SK-N-SH (cell line): ENCODE measurements at regions not wholly inside any gene's neighbourhood (a gene's known extent, or its start where the extent isn't known, plus 50 kb on each side); places are given as distances from the start of the nearest gene placed in this dataset.

Experiments
- CTCF ChIA-PET: fragments of 300-600, 350-600 bp; formaldehyde crosslinking; extraction: SDS; loops from one replicate; lab custom pipeline; 2021; lab: Yijun Ruan, JAX
- POLR2A ChIA-PET: fragments of 350-600 bp; sonication (Branson Sonifier 250); formaldehyde crosslinking; extraction: SDS; loops from one replicate; lab custom pipeline; 2020; ENCODE audit warnings: antibody characterized with exemption, inconsistent platforms; lab: Yijun Ruan, JAX
- DNase-seq: peaks from one replicate; pipeline ENCODE4 v3.0.0; 2012
- H2AFZ ChIP-seq: fragments of 200-600 bp; sonication (generic); 2 replicates; pipeline ENCODE4 v1.8.1; 2016; ENCODE audit warnings: antibody characterized with exemption, mild to moderate bottlenecking, low read depth
- H3F3A ChIP-seq: fragments of 200-600 bp; sonication (generic); replicated peaks from 2 replicates; pipeline ENCODE3; 2016; ENCODE audit warnings: antibody characterized with exemption, mild to moderate bottlenecking; ENCODE audit not compliant: insufficient read depth
- H3K27ac ChIP-seq, 2 experiments: fragments of 200-500 bp in 1 of 2; fragments of 200-600 bp in 1 of 2; sonication (Bioruptor generic) in 1 of 2; sonication (generic), shearing (Covaris generic) in 1 of 2; 2 replicates each; pipeline versions ENCODE4 v1.5.1 to v1.6.1; 2014 to 2016; ENCODE audit warnings: low read depth in 2 of 2, inconsistent platforms in 1 of 2, low read length in 1 of 2, mild to moderate bottlenecking in 1 of 2, mixed read lengths in 1 of 2
- H3K27me3 ChIP-seq: fragments of 200-600 bp; sonication (generic), shearing (Covaris generic); 2 replicates; pipeline ENCODE4 v1.6.1; 2016; ENCODE audit warnings: mixed run types; ENCODE audit not compliant: insufficient read depth
- H3K36me3 ChIP-seq, 2 experiments: fragments of 200-500 bp in 1 of 2; fragments of 200-600 bp in 1 of 2; sonication (Bioruptor generic) in 1 of 2; sonication (generic) in 1 of 2; replicated peaks in 1 of 2; 2 replicates each; pipeline versions ENCODE3 to v1.5.1; 2014 to 2016; ENCODE audit warnings: low read length in 1 of 2, mild to moderate bottlenecking in 1 of 2; ENCODE audit not compliant: insufficient read depth in 2 of 2, control insufficient read depth in 1 of 2
- H3K4me1 ChIP-seq, 2 experiments: fragments of 200-500 bp in 1 of 2; fragments of 200-600 bp in 1 of 2; sonication (Bioruptor generic) in 1 of 2; sonication (generic), shearing (Covaris generic) in 1 of 2; 2 replicates each; pipeline versions ENCODE4 v1.5.1 to v1.6.1; 2014 to 2016; ENCODE audit warnings: low read depth in 1 of 2, low read length in 1 of 2, mixed run types in 1 of 2; ENCODE audit not compliant: insufficient read depth in 2 of 2, control insufficient read depth in 1 of 2
- H3K4me2 ChIP-seq: fragments of 200-600 bp; sonication (generic), shearing (Covaris generic); 2 replicates; pipeline ENCODE4 v1.6.1; 2017; ENCODE audit warnings: mixed run types
- H3K4me3 ChIP-seq, 2 experiments: fragments of 200-500 bp in 1 of 2; fragments of 200-600 bp in 1 of 2; sonication (Bioruptor generic) in 1 of 2; sonication (generic), shearing (Covaris generic) in 1 of 2; 2 replicates each; pipeline versions ENCODE4 v1.5.1 to v1.8.1; 2014 to 2016; ENCODE audit warnings: low read depth in 2 of 2, inconsistent platforms in 1 of 2, low read length in 1 of 2, mild to moderate bottlenecking in 1 of 2, mixed read lengths in 1 of 2, moderate library complexity in 1 of 2
- H3K79me2 ChIP-seq: fragments of 200-600 bp; sonication (generic); 2 replicates; pipeline ENCODE4 v1.8.1; 2017; ENCODE audit warnings: mild to moderate bottlenecking; ENCODE audit not compliant: insufficient read depth
- H3K9ac ChIP-seq: fragments of 200-600 bp; sonication (generic); 2 replicates; pipeline ENCODE4 v1.6.1; 2017; ENCODE audit warnings: mixed run types
- H3K9me2 ChIP-seq: fragments of 200-600 bp; sonication (generic); 2 replicates; pipeline ENCODE4 v1.6.1; 2017; ENCODE audit warnings: mixed run types
- H3K9me3 ChIP-seq: fragments of 200-600 bp; sonication (generic); 2 replicates; pipeline ENCODE4 v1.6.1; 2017; ENCODE audit warnings: mixed run types, mild to moderate bottlenecking, moderate library complexity
- H4K20me1 ChIP-seq: fragments of 200-600 bp; sonication (generic); 2 replicates; pipeline ENCODE4 v1.6.1; 2017; ENCODE audit warnings: mild to moderate bottlenecking, mixed run types; ENCODE audit not compliant: insufficient read depth
- CTCF ChIP-seq: fragments of 200-600 bp; sonication (generic); IDR thresholded peaks from 2 replicates; pipeline ENCODE4 v1.6.1; 2017; ENCODE audit warnings: antibody characterized with exemption, mild to moderate bottlenecking, moderate library complexity
- EP300 ChIP-seq, 2 experiments: IDR thresholded peaks; 2 replicates each; pipeline versions ENCODE4 v1.4.0 to v1.6.1; 2012; ENCODE audit warnings: borderline replicate concordance in 1 of 2, low read depth in 1 of 2, low read length in 1 of 2
- EZH2phosphoT487 ChIP-seq: fragments of 200-600 bp; sonication (generic); IDR thresholded peaks from 2 replicates; pipeline ENCODE4 v1.6.1; 2017; ENCODE audit warnings: low read depth, mixed run types, mild to moderate bottlenecking, antibody characterized with exemption, moderate library complexity, borderline replicate concordance
- FOSL2 ChIP-seq: IDR thresholded peaks from 2 replicates; pipeline ENCODE4 v1.4.0; 2012; ENCODE audit warnings: low read depth, mild to moderate bottlenecking, moderate library complexity, borderline replicate concordance
- FOXM1 ChIP-seq: IDR thresholded peaks from 2 replicates; pipeline ENCODE4 v1.4.0; 2012; ENCODE audit warnings: low read depth, mild to moderate bottlenecking
- GABPA ChIP-seq: IDR thresholded peaks from 2 replicates; pipeline ENCODE4 v1.4.0; 2012; ENCODE audit warnings: low read depth, mild to moderate bottlenecking
- GATA2 ChIP-seq: sonication (generic); formaldehyde crosslinking; IDR thresholded peaks from 2 replicates; pipeline ENCODE4 v1.5.0; 2020; ENCODE audit warnings: mild to moderate bottlenecking, missing genetic modification reagents
- MAX ChIP-seq: IDR thresholded peaks from 2 replicates; pipeline ENCODE4 v1.4.0; 2012; ENCODE audit warnings: low read depth
- MEF2A ChIP-seq: IDR thresholded peaks from 2 replicates; pipeline ENCODE4 v1.4.0; 2012; ENCODE audit warnings: low read depth, borderline replicate concordance
- MXI1 ChIP-seq: IDR thresholded peaks from 2 replicates; pipeline ENCODE4 v1.6.1; 2012; ENCODE audit warnings: mild to moderate bottlenecking, low read depth, low read length, improper control_type of control experiment
- RCOR1 ChIP-seq: fragments of 150-350 bp; IDR thresholded peaks from 2 replicates; pipeline ENCODE4 v1.6.1; 2017; ENCODE audit warnings: antibody characterized with exemption, low read length
- RFX5 ChIP-seq: IDR thresholded peaks from 2 replicates; pipeline ENCODE4 v1.6.1; 2012; ENCODE audit warnings: mild to moderate bottlenecking, improper control_type of control experiment, low read length
- RXRA ChIP-seq: IDR thresholded peaks from 2 replicates; pipeline ENCODE4 v1.4.0; 2012; ENCODE audit warnings: low read depth, mild to moderate bottlenecking, borderline replicate concordance
- SMC3 ChIP-seq: IDR thresholded peaks from 2 replicates; pipeline ENCODE4 v1.6.1; 2012; ENCODE audit warnings: low read depth, low read length, improper control_type of control experiment
- TAF1 ChIP-seq: IDR thresholded peaks from 2 replicates; pipeline ENCODE4 v1.6.1; 2012; ENCODE audit warnings: low read depth, mild to moderate bottlenecking, low read length, moderate library complexity, borderline replicate concordance
- TCF12 ChIP-seq: IDR thresholded peaks from 2 replicates; pipeline ENCODE4 v1.4.0; 2012
- USF1 ChIP-seq: IDR thresholded peaks from 2 replicates; pipeline ENCODE4 v1.4.0; 2012; ENCODE audit warnings: low read depth, borderline replicate concordance
- USF2 ChIP-seq: fragments of 150-350 bp; IDR thresholded peaks from 2 replicates; pipeline ENCODE4 v1.6.1; 2017; ENCODE audit warnings: antibody characterized with exemption, low read length, low read depth, borderline replicate concordance

GRCh38 chr20:54716790-54717189, 241.4 kb downstream of the DOK5 start:
- H3K9ac ChIP-seq, result no peak overlapping the region
- H3K36me3 ChIP-seq, result no peaks in the 10 kb centered on the region
- ChIA-PET CTCF (no interaction called here), POLR2A (no interaction called here)
- no peaks in the 10 kb centered on the region for H3F3A ChIP-seq
- H4K20me1 ChIP-seq, result no peaks in the 10 kb centered on the region
- no peak overlapping the region for H2AFZ ChIP-seq
- H3K4me1 ChIP-seq, result no peaks in the 10 kb centered on the region
- DNase-seq, result no peak
- H3K79me2 ChIP-seq, result no peaks in the 10 kb centered on the region
- H3K9me2 ChIP-seq, result no peaks in the 10 kb centered on the region
- no peak overlapping the region for H3K4me3 ChIP-seq
- H3K4me2 ChIP-seq, result no peak overlapping the region
- no peaks in the 10 kb centered on the region for H3K27me3 ChIP-seq
- no peak overlapping the region for H3K27ac ChIP-seq
- TF ChIP-seq TAF1 (no peak), MEF2A (no peak), RXRA (no peak), SMC3 (no peak), EP300 (IDR thresholded peaks at IDR 0.05; ENCODE audit: borderline replicate concordance in 1 of 2, low read depth in 1 of 2, low read length in 1 of 2) (no peak), MXI1 (no peak), EZH2phosphoT487 (no peak), USF2 (no peak), GABPA (no peak), CTCF (no peak), MAX (no peak), FOXM1 (no peak), TCF12 (no peak), GATA2 (no peak), USF1 (no peak), FOSL2 (no peak), RFX5 (no peak), RCOR1 (no peak)
- H3K9me3 ChIP-seq, result no peaks in the 10 kb centered on the region
